ENCODE measurements at regions not wholly inside any gene's neighbourhood (a gene's known extent, or its start where the extent isn't known, plus 50 kb on each side); places are given as distances from the start of the nearest gene placed in this dataset.
"Not testable (repeated sequence)": the region's sequence is repeated elsewhere in the genome, so short reads cannot be mapped to it uniquely, and the experiment has no call there.

- no peak for DNase-seq
- H3K36me3 ChIP-seq (replicated peaks; ENCODE audit: control insufficient read depth, insufficient read depth, low read length): no peaks in the 10 kb centered on the region
- no peak overlapping the region for H3K4me3 ChIP-seq (ENCODE audit: insufficient read depth, low read depth, low read length)
- H3K27me3 ChIP-seq (ENCODE audit: control insufficient read depth, insufficient read depth, low read length): no peaks in the 10 kb centered on the region
Measured at GRCh38 chr11:87583931-87584330, 546.2 kb downstream of the TMEM135 start.

GRCh38 chr11:87575088-87575487, 537.4 kb downstream of the TMEM135 start:
- no peak for DNase-seq
- no peaks in the 10 kb centered on the region for H3K27me3 ChIP-seq (ENCODE audit: control insufficient read depth, insufficient read depth, low read length)
- H3K4me3 ChIP-seq (ENCODE audit: insufficient read depth, low read depth, low read length): no peak overlapping the region
- H3K36me3 ChIP-seq (replicated peaks; ENCODE audit: control insufficient read depth, insufficient read depth, low read length): no peaks in the 10 kb centered on the region

- no peak overlapping the region for H3K4me3 ChIP-seq (ENCODE audit: insufficient read depth, low read depth, low read length)
- no peaks in the 10 kb centered on the region for H3K36me3 ChIP-seq (replicated peaks; ENCODE audit: control insufficient read depth, insufficient read depth, low read length)
- H3K27me3 ChIP-seq (ENCODE audit: control insufficient read depth, insufficient read depth, low read length): no peaks in the 10 kb centered on the region
- DNase-seq: no peak
Measured at GRCh38 chr11:87574193-87574592, 536.5 kb downstream of the TMEM135 start.

GRCh38 chr11:87573708-87574107, 536.0 kb downstream of the TMEM135 start:
- Histone ChIP-seq H3K36me3 (replicated peaks; ENCODE audit: control insufficient read depth, insufficient read depth, low read length) (no peaks in the 10 kb centered on the region), H3K27me3 (ENCODE audit: control insufficient read depth, insufficient read depth, low read length) (no peaks in the 10 kb centered on the region), H3K4me3 (ENCODE audit: insufficient read depth, low read depth, low read length) (no peak overlapping the region)
- DNase-seq: no peak

- no peak for DNase-seq
- Histone ChIP-seq H3K36me3 (replicated peaks; ENCODE audit: control insufficient read depth, insufficient read depth, low read length) (no peaks in the 10 kb centered on the region), H3K27me3 (ENCODE audit: control insufficient read depth, insufficient read depth, low read length) (no peaks in the 10 kb centered on the region), H3K4me3 (ENCODE audit: insufficient read depth, low read depth, low read length) (no peak overlapping the region)
Measured at GRCh38 chr11:87572881-87573280, 535.1 kb downstream of the TMEM135 start.

GRCh38 chr11:87560352-87560751, 522.6 kb downstream of the TMEM135 start:
- no peak for DNase-seq
- H3K4me3 ChIP-seq (ENCODE audit: insufficient read depth, low read depth, low read length): no peak overlapping the region
- no peaks in the 10 kb centered on the region for H3K36me3 ChIP-seq (replicated peaks; ENCODE audit: control insufficient read depth, insufficient read depth, low read length)
- H3K27me3 ChIP-seq (ENCODE audit: control insufficient read depth, insufficient read depth, low read length): no peaks in the 10 kb centered on the region

- H3K36me3 ChIP-seq (replicated peaks; ENCODE audit: control insufficient read depth, insufficient read depth, low read length); H3K27me3 ChIP-seq (ENCODE audit: control insufficient read depth, insufficient read depth, low read length); DNase-seq; H3K4me3 ChIP-seq (ENCODE audit: insufficient read depth, low read depth, low read length): not testable (repeated sequence)
Measured at GRCh38 chr11:87559852-87560251, 522.1 kb downstream of the TMEM135 start.

GRCh38 chr11:87555101-87555500, 517.4 kb downstream of the TMEM135 start:
- Histone ChIP-seq H3K27me3 (ENCODE audit: control insufficient read depth, insufficient read depth, low read length) (no peaks in the 10 kb centered on the region), H3K36me3 (replicated peaks; ENCODE audit: control insufficient read depth, insufficient read depth, low read length) (no peaks in the 10 kb centered on the region), H3K4me3 (ENCODE audit: insufficient read depth, low read depth, low read length) (no peak overlapping the region)
- DNase-seq: no peak

GRCh38 chr11:87548797-87549196, 511.1 kb downstream of the TMEM135 start:
- no peak for DNase-seq
- H3K27me3 ChIP-seq (ENCODE audit: control insufficient read depth, insufficient read depth, low read length): no peaks in the 10 kb centered on the region
- no peak overlapping the region for H3K4me3 ChIP-seq (ENCODE audit: insufficient read depth, low read depth, low read length)
- no peaks in the 10 kb centered on the region for H3K36me3 ChIP-seq (replicated peaks; ENCODE audit: control insufficient read depth, insufficient read depth, low read length)

- H3K36me3 ChIP-seq (replicated peaks; ENCODE audit: control insufficient read depth, insufficient read depth, low read length): no peaks in the 10 kb centered on the region
- no peak overlapping the region for H3K4me3 ChIP-seq (ENCODE audit: insufficient read depth, low read depth, low read length)
- H3K27me3 ChIP-seq (ENCODE audit: control insufficient read depth, insufficient read depth, low read length): no peaks in the 10 kb centered on the region
- no peak for DNase-seq
Measured at GRCh38 chr11:87545858-87546257, 508.1 kb downstream of the TMEM135 start.

- H3K4me3 ChIP-seq (ENCODE audit: insufficient read depth, low read depth, low read length): no peak overlapping the region
- DNase-seq: no peak
- no peaks in the 10 kb centered on the region for H3K36me3 ChIP-seq (replicated peaks; ENCODE audit: control insufficient read depth, insufficient read depth, low read length)
- no peaks in the 10 kb centered on the region for H3K27me3 ChIP-seq (ENCODE audit: control insufficient read depth, insufficient read depth, low read length)
Measured at GRCh38 chr11:87539596-87539995, 501.9 kb downstream of the TMEM135 start.

- no peak for DNase-seq
- Histone ChIP-seq H3K27me3 (ENCODE audit: control insufficient read depth, insufficient read depth, low read length) (no peaks in the 10 kb centered on the region), H3K36me3 (replicated peaks; ENCODE audit: control insufficient read depth, insufficient read depth, low read length) (no peaks in the 10 kb centered on the region), H3K4me3 (ENCODE audit: insufficient read depth, low read depth, low read length) (no peak overlapping the region)
Measured at GRCh38 chr11:87536565-87536964, 498.8 kb downstream of the TMEM135 start.

- no peak for DNase-seq
- Histone ChIP-seq H3K36me3 (replicated peaks; ENCODE audit: control insufficient read depth, insufficient read depth, low read length) (no peaks in the 10 kb centered on the region), H3K4me3 (ENCODE audit: insufficient read depth, low read depth, low read length) (no peak overlapping the region), H3K27me3 (ENCODE audit: control insufficient read depth, insufficient read depth, low read length) (no peaks in the 10 kb centered on the region)
Measured at GRCh38 chr11:87536016-87536415, 498.3 kb downstream of the TMEM135 start.

- DNase-seq: no peak
- Histone ChIP-seq H3K36me3 (replicated peaks; ENCODE audit: control insufficient read depth, insufficient read depth, low read length) (no peaks in the 10 kb centered on the region), H3K27me3 (ENCODE audit: control insufficient read depth, insufficient read depth, low read length) (no peaks in the 10 kb centered on the region), H3K4me3 (ENCODE audit: insufficient read depth, low read depth, low read length) (no peak overlapping the region)
Measured at GRCh38 chr11:87535513-87535912, 497.8 kb downstream of the TMEM135 start.

GRCh38 chr11:87531835-87532234, 494.1 kb downstream of the TMEM135 start:
- H3K27me3 ChIP-seq (ENCODE audit: control insufficient read depth, insufficient read depth, low read length); DNase-seq; H3K36me3 ChIP-seq (replicated peaks; ENCODE audit: control insufficient read depth, insufficient read depth, low read length); H3K4me3 ChIP-seq (ENCODE audit: insufficient read depth, low read depth, low read length): not testable (repeated sequence)

GRCh38 chr11:87529486-87529885, 491.8 kb downstream of the TMEM135 start:
- H3K36me3 ChIP-seq (replicated peaks; ENCODE audit: control insufficient read depth, insufficient read depth, low read length): no peaks in the 10 kb centered on the region
- H3K4me3 ChIP-seq (ENCODE audit: insufficient read depth, low read depth, low read length): no peak overlapping the region
- no peak for DNase-seq
- no peaks in the 10 kb centered on the region for H3K27me3 ChIP-seq (ENCODE audit: control insufficient read depth, insufficient read depth, low read length)

Measured in H7 (cell line).